Kidney tubule cell (primary cell): ENCODE measurements at regions not wholly inside any gene's neighbourhood (a gene's known extent, or its start where the extent isn't known, plus 50 kb on each side); places are given as distances from the start of the nearest gene placed in this dataset.
"Not testable (repeated sequence)": the region's sequence is repeated elsewhere in the genome, so short reads cannot be mapped to it uniquely, and the experiment has no call there.

Experiments used
- DNase-seq: peaks from one replicate; pipeline ENCODE4 v3.0.0-alpha.2; 2018; ENCODE audit warnings: low spot score

- DNase-seq: peak; percentile 92
These were observed 91.4 kb upstream of the XIST start for GRCh38 chrX:73943693-73944562.

DNA sequence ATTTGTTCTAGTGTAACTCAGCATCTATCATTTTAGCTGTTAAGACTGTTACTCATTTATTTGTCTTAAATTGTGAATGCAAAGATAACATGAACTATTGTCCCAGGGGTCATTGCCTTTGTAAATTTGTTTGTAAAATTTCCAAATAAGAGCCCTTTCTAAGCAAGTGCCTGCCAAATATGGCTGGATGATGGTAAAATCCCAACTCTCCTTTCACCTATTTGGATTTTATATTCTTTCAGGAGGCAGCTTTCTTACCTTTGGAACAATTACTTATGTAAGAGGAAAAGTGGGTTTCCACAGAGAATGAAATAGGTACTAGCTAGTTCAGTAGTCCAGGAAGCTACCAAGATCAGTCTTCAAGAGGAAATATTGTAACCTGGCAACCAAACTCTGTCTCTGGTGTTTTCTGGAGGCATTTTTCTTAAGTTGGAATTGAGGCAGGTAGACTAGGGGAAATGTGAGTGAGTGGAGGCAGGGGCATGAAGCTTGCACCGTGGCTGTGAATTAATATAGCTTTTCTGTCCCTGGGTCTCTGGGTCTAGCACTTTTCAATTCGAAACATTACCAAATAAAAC lies 88.5 kb upstream of the XIST start:
- no peak for DNase-seq

DNA sequence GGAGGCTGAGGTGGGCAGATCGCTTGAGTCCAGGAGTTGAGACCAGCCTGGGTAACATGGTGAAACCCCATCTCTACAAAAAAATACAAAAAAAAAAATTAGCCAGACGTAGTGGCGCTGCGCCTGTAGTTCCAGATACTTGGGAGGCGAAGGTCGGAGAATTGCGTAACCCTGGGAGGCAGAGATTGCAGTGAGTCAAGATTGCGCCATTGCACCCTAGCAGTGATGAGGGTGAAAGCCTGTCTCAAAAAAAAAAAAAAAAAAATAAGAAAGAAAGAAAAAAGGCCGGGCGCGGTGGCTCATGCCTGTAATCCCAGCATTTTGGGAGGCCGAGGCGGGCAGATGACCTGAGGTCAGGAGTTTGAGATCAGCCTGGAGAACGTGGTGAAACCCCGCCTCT lies 85.3 kb upstream of the XIST start:
- DNase-seq: not testable (repeated sequence)

- DNase-seq: no peak
These were observed 80.0 kb upstream of the XIST start for GRCh38 chrX:73932522-73932921.

DNA sequence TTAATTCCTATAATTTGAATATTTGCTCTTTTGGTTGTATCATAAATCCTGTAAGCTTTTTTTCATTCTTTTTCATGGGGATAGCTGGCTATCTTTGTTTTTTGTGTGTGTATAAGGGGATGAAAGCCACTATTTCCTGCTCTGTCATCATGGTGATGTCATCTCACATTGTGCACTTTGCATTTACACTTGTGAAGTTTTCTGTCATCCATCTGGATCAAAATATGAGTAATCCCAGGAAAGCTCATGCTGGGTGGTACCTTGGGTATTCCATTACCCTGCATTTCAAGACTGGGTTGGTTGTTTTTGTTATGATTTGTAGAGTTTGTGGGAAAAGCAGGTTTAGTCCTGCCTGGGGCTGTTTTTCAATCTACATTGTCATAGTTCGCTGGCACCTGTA lies 77.8 kb upstream of the XIST start:
- DNase-seq: peak; percentile 43

GRCh38 chrX:73922856-73923455 lies 70.4 kb upstream of the XIST start:
- DNase-seq: no peak

DNA sequence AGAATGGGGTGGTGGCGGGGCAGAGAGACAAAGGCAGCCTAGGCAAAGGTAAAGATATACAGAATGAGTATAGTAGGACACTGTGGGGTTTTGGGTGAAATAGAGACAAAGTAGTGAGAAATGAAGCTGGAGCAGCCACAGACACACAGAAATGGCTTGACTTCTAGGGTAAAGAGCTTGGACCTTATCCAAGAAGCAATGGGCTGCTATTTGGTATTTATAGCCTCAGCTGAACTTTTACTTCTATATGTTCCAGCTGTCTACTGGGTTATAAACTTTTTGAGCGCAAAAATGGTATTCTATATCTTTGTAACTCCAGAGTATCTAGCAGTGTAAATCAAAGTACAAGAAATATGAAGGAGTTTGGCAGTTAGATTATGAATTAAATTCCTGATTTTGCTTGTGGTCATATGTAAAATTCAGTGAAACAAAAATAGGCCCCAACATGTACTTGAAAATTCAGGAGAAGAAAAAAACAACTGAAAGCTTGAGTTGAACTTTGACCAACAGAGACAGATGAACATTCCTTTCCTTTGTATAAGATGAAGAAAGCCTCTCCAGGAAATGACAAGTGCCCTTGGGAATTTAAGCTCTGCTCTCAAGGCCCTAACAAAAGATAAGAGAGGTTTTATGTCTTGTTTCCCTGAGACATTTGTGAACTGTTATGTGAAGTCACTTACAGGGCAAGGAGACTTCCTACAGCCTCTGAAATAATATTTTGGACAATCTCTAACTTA lies 64.6 kb upstream of the XIST start:
- peak; percentile 94 for DNase-seq

DNA sequence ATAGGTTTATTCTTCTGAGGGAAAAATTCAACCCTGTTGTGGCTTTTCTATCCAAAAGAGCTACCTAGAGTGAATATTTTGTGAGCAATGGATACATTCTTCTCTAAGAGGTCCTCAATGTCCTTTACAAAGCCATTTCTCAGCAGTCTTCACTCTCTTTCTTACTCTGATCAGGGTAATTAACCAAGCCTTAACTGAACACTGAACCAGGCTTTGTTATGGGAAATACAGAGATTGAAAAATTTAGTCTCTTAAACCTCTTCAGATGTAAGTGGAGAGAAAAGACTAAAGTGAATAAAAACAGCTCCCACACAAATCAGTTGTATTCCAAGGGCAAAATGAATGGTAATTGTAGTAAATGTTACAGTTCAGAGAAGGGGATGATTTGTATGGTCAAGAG lies 64.0 kb upstream of the XIST start:
- no peak for DNase-seq

DNA sequence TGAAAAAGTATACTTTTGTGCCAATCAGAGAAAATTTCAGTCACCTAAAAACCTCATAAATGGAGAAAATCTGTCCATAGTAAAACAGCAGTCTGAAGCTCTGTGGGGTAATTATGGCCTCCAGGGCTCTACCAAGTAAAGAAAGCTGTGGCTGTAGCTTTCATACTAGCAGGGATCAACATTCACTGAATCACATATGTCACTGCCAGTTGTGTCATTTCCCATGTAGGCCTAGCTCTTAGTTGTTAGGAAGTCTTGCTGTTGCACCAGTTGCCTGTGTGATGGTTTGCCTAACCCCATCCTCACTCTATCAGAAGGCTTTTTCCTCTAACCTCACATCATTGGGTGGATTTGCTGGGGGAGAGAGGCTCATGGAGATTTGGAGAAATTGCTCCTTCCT lies 62.3 kb upstream of the XIST start:
- DNase-seq: not testable (repeated sequence)

DNA sequence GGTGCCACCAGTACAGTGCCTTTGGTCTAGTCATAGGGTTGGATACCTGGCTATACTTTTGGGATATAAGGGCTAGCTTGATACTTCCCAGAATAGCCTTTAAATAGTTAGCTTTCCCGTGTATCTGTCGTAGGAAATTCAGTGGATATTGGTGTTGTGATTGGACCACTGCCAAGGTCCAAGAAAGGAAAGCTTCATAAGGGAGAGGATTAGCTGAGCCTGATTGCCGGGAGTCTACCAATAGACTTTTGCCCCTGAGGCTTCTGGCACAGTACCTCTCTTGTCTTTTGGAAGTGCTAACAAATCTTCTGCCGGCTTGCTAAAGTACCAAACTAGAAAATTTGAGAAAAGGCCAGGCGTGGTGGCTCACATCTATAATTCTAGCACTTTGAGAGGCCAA lies 61.1 kb upstream of the XIST start:
- peak; percentile 13 for DNase-seq

- not testable (repeated sequence) for DNase-seq
These were observed 59.4 kb upstream of the XIST start for GRCh38 chrX:73911946-73912345.

DNA sequence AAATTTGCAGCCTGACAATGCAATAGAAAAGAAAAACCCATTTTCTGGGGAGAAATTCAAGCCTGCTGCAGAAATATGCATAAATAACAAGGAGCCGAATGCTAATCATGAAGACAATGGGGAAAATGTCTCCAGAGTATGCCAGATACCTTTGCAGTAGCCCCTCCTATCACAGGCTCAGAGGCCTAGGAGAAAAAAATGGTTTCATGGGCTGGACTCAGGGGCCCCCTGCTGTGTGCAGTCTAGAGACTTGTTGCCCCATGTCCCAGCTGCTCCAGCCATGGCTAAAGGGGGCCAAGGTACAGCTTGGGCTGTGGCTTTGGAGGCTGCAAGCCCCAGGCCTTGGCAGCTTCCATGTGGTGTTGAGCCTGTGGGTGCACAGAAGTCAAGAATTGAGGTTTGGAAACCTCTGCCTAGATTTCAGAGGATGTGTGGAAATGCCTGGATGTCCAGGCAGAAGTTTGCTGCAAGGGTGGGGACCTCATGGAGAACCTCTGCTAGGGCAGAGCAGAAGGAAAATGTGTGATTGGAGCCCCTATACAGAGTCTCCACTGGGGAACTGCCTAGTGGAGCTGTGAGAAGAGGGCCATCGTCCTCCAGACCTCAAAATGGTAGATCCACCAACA lies 53.3 kb upstream of the XIST start:
- not testable (repeated sequence) for DNase-seq

GRCh38 chrX:73903941-73904340 lies 51.4 kb upstream of the XIST start:
- DNase-seq: no peak
